Caco-2 (cell line): ENCODE measurements at regions not wholly inside any gene's neighbourhood (a gene's known extent, or its start where the extent isn't known, plus 50 kb on each side); places are given as distances from the start of the nearest gene placed in this dataset.

Experiments used
- BruUV-seq: library from RNA; stranded (reverse); fragments of 400-500 nt; replicated peaks from 2 replicates; lab custom pipeline; 2021; lab: Mats Ljungman, UMichigan
- CTCF ChIA-PET: fragments of 300-600 bp; sonication (Branson Sonifier 250); formaldehyde crosslinking; loops from one replicate; lab custom pipeline; 2022; ENCODE audit warnings: antibody characterized with exemption; lab: Charles Lee
- POLR2A ChIA-PET: fragments of 300-600 bp; sonication (Branson Sonifier 250); formaldehyde crosslinking; loops from one replicate; lab custom pipeline; 2022; ENCODE audit warnings: antibody characterized with exemption; lab: Charles Lee
- DNase-seq, 2 experiments: peaks; one replicate each; pipeline versions ENCODE4 v3.0.0 to v3.0.0-alpha.2; 2020 to 2022
- H3K27me3 ChIP-seq: replicated peaks from 2 replicates; pipeline ENCODE4 v1.6.0; 2011; ENCODE audit warnings: low read length; ENCODE audit not compliant: control insufficient read depth, insufficient read depth
- H3K36me3 ChIP-seq: 2 replicates; pipeline ENCODE4 v1.5.1; 2011; ENCODE audit warnings: low read length; ENCODE audit not compliant: control insufficient read depth, insufficient read depth
- H3K4me1 ChIP-seq: fragments of 250-450 bp; sonication (Bioruptor Pico); 2 replicates; pipeline ENCODE4 v1.5.1; 2020; ENCODE audit warnings: mild to moderate bottlenecking
- H3K4me3 ChIP-seq: 2 replicates; pipeline ENCODE4 v1.5.1; 2011; ENCODE audit warnings: low read depth, mild to moderate bottlenecking, control low read depth, low read length
- H3K9me3 ChIP-seq: fragments of 250-450 bp; sonication (Bioruptor Pico); 2 replicates; pipeline ENCODE4 v1.5.1; 2020; ENCODE audit warnings: mild to moderate bottlenecking, moderate library complexity
- H3K27ac Mint-ChIP-seq: one replicate; pipeline ENCODE4 v1.8.0; 2022; ENCODE audit warnings: mixed read lengths; ENCODE audit not compliant: unreplicated experiment
- H3K27me3 Mint-ChIP-seq: one replicate; pipeline ENCODE4 v1.8.0; 2022; ENCODE audit warnings: mixed read lengths; ENCODE audit not compliant: insufficient read depth, unreplicated experiment
- H3K36me3 Mint-ChIP-seq: one replicate; pipeline ENCODE4 v1.8.0; 2022; ENCODE audit warnings: mild to moderate bottlenecking, mixed read lengths; ENCODE audit not compliant: insufficient read depth, unreplicated experiment
- H3K4me1 Mint-ChIP-seq: one replicate; pipeline ENCODE4 v1.8.0; 2022; ENCODE audit warnings: low read depth, mixed read lengths; ENCODE audit not compliant: unreplicated experiment
- H3K4me3 Mint-ChIP-seq: one replicate; pipeline ENCODE4 v1.8.0; 2022; ENCODE audit warnings: mild to moderate bottlenecking, moderate library complexity, mixed read lengths; ENCODE audit not compliant: unreplicated experiment
- H3K9me3 Mint-ChIP-seq: one replicate; pipeline ENCODE4 v1.8.0; 2022; ENCODE audit warnings: mixed read lengths; ENCODE audit not compliant: unreplicated experiment
- CTCF ChIP-seq, 2 experiments: fragments of 200-600 bp in 1 of 2; IDR thresholded peaks; 1 replicate in 1 of 2; 2 replicates in 1 of 2; pipeline versions ENCODE4 v1.5.1 to v1.8.0; 2011 to 2022; ENCODE audit warnings: antibody characterized with exemption in 1 of 2, control low read depth in 1 of 2, inconsistent platforms in 1 of 2, low read depth in 1 of 2, low read length in 1 of 2, mild to moderate bottlenecking in 1 of 2, moderate library complexity in 1 of 2; ENCODE audit not compliant: insufficient read depth in 1 of 2, severe bottlenecking in 1 of 2, unreplicated experiment in 1 of 2
- intact Hi-C: fragments of 100-400 bp; cut with micrococcal nuclease; formaldehyde crosslinking; loops from one replicate; pipeline ENCODE4 v1.10.0; 2022; ENCODE audit not compliant: unreplicated experiment

- Histone ChIP-seq H3K36me3 (no peaks in the 10 kb centered on the region), H3K4me3 (peak overlapping the region; percentile 63), H3K27me3 (no peaks in the 10 kb centered on the region), H3K4me1 (peaks cover 14% of the 10 kb centered on the region), H3K9me3 (no peaks in the 10 kb centered on the region)
- Mint-ChIP-seq H3K9me3 (no peaks in the 10 kb centered on the region), H3K36me3 (peaks cover 9% of the 10 kb centered on the region), H3K4me3 (peak overlapping the region; percentile 92), H3K4me1 (peaks cover 22% of the 10 kb centered on the region), H3K27me3 (no peaks in the 10 kb centered on the region), H3K27ac (peak overlapping the region; percentile 63)
- DNase-seq: peak; percentile 85 to 86
- intact Hi-C loops: loop anchor here (2.0 kb wide), 3 partner anchors 42 to 146 kb away; no protein-coding TSS in a partner anchor
- TF ChIP-seq CTCF (IDR thresholded peaks at IDR 0.05; ENCODE audit: insufficient read depth in 1 of 2, low read depth in 1 of 2, low read length in 1 of 2, severe bottlenecking in 1 of 2, unreplicated experiment in 1 of 2): no peak
- ChIA-PET CTCF (interaction anchor here (0.6 kb wide), 1 partner anchor 8 kb away, joined by 3 read pairs; no protein-coding TSS in a partner anchor), POLR2A (interaction anchor here (1.1 kb wide), 1 partner anchor 79 kb away, joined by 6 read pairs; no protein-coding TSS in a partner anchor)
- no TSS peak for BruUV-seq
Measured at GRCh38 chr9:110048403-110048975, 159.5 kb downstream of the C9orf152 start.

GRCh38 chr9:110048976-110049698 is 158.8 kb downstream of the C9orf152 start:
- CTCF ChIA-PET: interaction anchor here (0.6 to 1.2 kb wide), 3 partner anchors 31 to 146 kb away, joined by 3 to 5 read pairs (median 3); no protein-coding TSS in a partner anchor
- TSS peak; percentile 31 for BruUV-seq
- intact Hi-C loops: loop anchor here (1.0 to 2.0 kb wide), 5 partner anchors 20 to 146 kb away; no protein-coding TSS in a partner anchor
- Mint-ChIP-seq H3K27ac (peak overlapping the region; percentile 63), H3K9me3 (no peaks in the 10 kb centered on the region), H3K36me3 (peaks cover 14% of the 10 kb centered on the region), H3K4me3 (peak overlapping the region; percentile 92), H3K4me1 (peaks cover 22% of the 10 kb centered on the region), H3K27me3 (no peaks in the 10 kb centered on the region)
- no peak for TF ChIP-seq CTCF (IDR thresholded peaks at IDR 0.05; ENCODE audit: insufficient read depth in 1 of 2, low read depth in 1 of 2, low read length in 1 of 2, severe bottlenecking in 1 of 2, unreplicated experiment in 1 of 2)
- POLR2A ChIA-PET: interaction anchor here (1.1 kb wide), 2 partner anchors 77 to 79 kb away, joined by 3 to 6 read pairs; no protein-coding TSS in a partner anchor
- peaks cover 14% of the 10 kb centered on the region for H3K4me1 ChIP-seq
- no peaks in the 10 kb centered on the region for H3K27me3 ChIP-seq
- peak; percentile 35 to 42 for DNase-seq
- peak overlapping the region; percentile 63 for H3K4me3 ChIP-seq
- H3K36me3 ChIP-seq: no peaks in the 10 kb centered on the region
- no peaks in the 10 kb centered on the region for H3K9me3 ChIP-seq
